IMR-90 (cell line): ENCODE measurements at regions not wholly inside any gene's neighbourhood (a gene's known extent, or its start where the extent isn't known, plus 50 kb on each side); places are given as distances from the start of the nearest gene placed in this dataset.

ENCODE experiments used
- ATAC-seq: fragments of 200-7000 bp; cut with Tn5 transposase; 2 replicates; pipeline ENCODE4 v1.9.1; 2020; ENCODE audit warnings: low read depth, mild to moderate bottlenecking, moderate library complexity
- BruUV-seq: library from RNA; stranded (reverse); fragments of 400-500 nt; replicated peaks from 2 replicates; lab custom pipeline; 2021; lab: Mats Ljungman, UMichigan
- CTCF ChIA-PET: fragments of 300-600 bp; formaldehyde crosslinking; extraction: SDS; loops from one replicate; lab custom pipeline; 2021; ENCODE audit warnings: antibody characterized with exemption; lab: Yijun Ruan, JAX
- POLR2A ChIA-PET: fragments of 300-600 bp; sonication (Branson Sonifier 250); formaldehyde crosslinking; loops from one replicate; lab custom pipeline; 2022; ENCODE audit warnings: antibody characterized with exemption; ENCODE audit not compliant: unreplicated experiment; lab: Charles Lee
- DNase-seq: peaks from one replicate; pipeline ENCODE4 v3.0.0; 2013
- H2AFZ ChIP-seq: replicated peaks from 2 replicates; pipeline ENCODE3; 2013; ENCODE audit warnings: low read length, mild to moderate bottlenecking; ENCODE audit not compliant: poor library complexity
- H2AK5ac ChIP-seq: 2 replicates; pipeline ENCODE4 v1.6.1; 2013; ENCODE audit warnings: low read depth, low read length, inconsistent platforms
- H2AK9ac ChIP-seq: replicated peaks from 2 replicates; pipeline ENCODE3; 2013; ENCODE audit warnings: mild to moderate bottlenecking, low read depth, low read length, moderate library complexity; ENCODE audit not compliant: poor library complexity
- H2BK120ac ChIP-seq: 2 replicates; pipeline ENCODE4 v1.6.1; 2013; ENCODE audit warnings: low read depth, low read length, inconsistent platforms
- H2BK15ac ChIP-seq: 3 replicates; pipeline ENCODE4 v1.6.1; 2013; ENCODE audit warnings: low read depth, low read length, inconsistent platforms
- H2BK20ac ChIP-seq: 2 replicates; pipeline ENCODE4 v1.6.1; 2013; ENCODE audit warnings: low read depth, mild to moderate bottlenecking, inconsistent platforms, low read length, moderate library complexity
- H2BK5ac ChIP-seq: 2 replicates; pipeline ENCODE4 v1.6.1; 2013; ENCODE audit warnings: mild to moderate bottlenecking, low read depth, low read length, inconsistent platforms; ENCODE audit not compliant: poor library complexity, severe bottlenecking
- H3K14ac ChIP-seq: replicated peaks from 2 replicates; pipeline ENCODE4 v1.6.1; 2013; ENCODE audit warnings: low read depth, low read length, inconsistent platforms
- H3K18ac ChIP-seq: 2 replicates; pipeline ENCODE4 v1.6.1; 2013; ENCODE audit warnings: low read depth, low read length, control low read depth
- H3K23ac ChIP-seq: 2 replicates; pipeline ENCODE4 v1.6.1; 2013; ENCODE audit warnings: low read depth, low read length, inconsistent platforms
- H3K27ac ChIP-seq: 2 replicates; pipeline ENCODE4 v1.5.1; 2013; ENCODE audit warnings: mild to moderate bottlenecking, control low read depth, low read length; ENCODE audit not compliant: insufficient read depth
- H3K27me3 ChIP-seq: 2 replicates; pipeline ENCODE4 v1.6.1; 2013; ENCODE audit warnings: low read length; ENCODE audit not compliant: control insufficient read depth, insufficient read depth
- H3K36me3 ChIP-seq: 2 replicates; pipeline ENCODE4 v1.6.1; 2013; ENCODE audit warnings: low read length, mixed read lengths; ENCODE audit not compliant: control insufficient read depth, insufficient read depth
- H3K4ac ChIP-seq: 2 replicates; pipeline ENCODE4 v1.6.1; 2013; ENCODE audit warnings: low read depth, low read length, inconsistent platforms
- H3K4me1 ChIP-seq: 2 replicates; pipeline ENCODE4 v1.6.1; 2013; ENCODE audit warnings: low read length, mixed read lengths; ENCODE audit not compliant: control insufficient read depth, insufficient read depth
- H3K4me2 ChIP-seq: 2 replicates; pipeline ENCODE4 v1.6.1; 2013; ENCODE audit warnings: low read depth, mild to moderate bottlenecking, control low read depth, low read length, moderate library complexity
- H3K4me3 ChIP-seq: 2 replicates; pipeline ENCODE4 v1.5.1; 2013; ENCODE audit warnings: low read depth, mild to moderate bottlenecking, control low read depth, low read length, moderate library complexity; ENCODE audit not compliant: insufficient read depth
- H3K56ac ChIP-seq: 2 replicates; pipeline ENCODE4 v1.6.1; 2013; ENCODE audit warnings: low read length, inconsistent platforms; ENCODE audit not compliant: insufficient read depth; ENCODE audit errors: extremely low read depth
- H3K79me1 ChIP-seq, 2 experiments: 2 replicates each; pipeline ENCODE4 v1.6.1; 2013; ENCODE audit warnings: low read length in 2 of 2, inconsistent platforms in 1 of 2, low read depth in 1 of 2
- H3K9ac ChIP-seq: 2 replicates; pipeline ENCODE4 v1.6.1; 2013; ENCODE audit warnings: low read depth, low read length, control low read depth
- H3K9me1 ChIP-seq: 2 replicates; pipeline ENCODE4 v1.6.1; 2013; ENCODE audit warnings: low read length, inconsistent platforms; ENCODE audit not compliant: insufficient read depth
- H3K9me3 ChIP-seq: 2 replicates; pipeline ENCODE4 v1.6.1; 2013; ENCODE audit warnings: low read length; ENCODE audit not compliant: control insufficient read depth, insufficient read depth
- H4K20me1 ChIP-seq: 2 replicates; pipeline ENCODE4 v1.6.1; 2013; ENCODE audit warnings: low read length, inconsistent platforms; ENCODE audit not compliant: insufficient read depth
- H4K5ac ChIP-seq: 2 replicates; pipeline ENCODE4 v1.6.1; 2013; ENCODE audit warnings: mild to moderate bottlenecking, low read depth, low read length, control low read depth
- H4K8ac ChIP-seq, 2 experiments: 2 replicates each; pipeline ENCODE4 v1.6.1; 2013; ENCODE audit warnings: low read depth in 2 of 2, low read length in 2 of 2, control low read depth in 1 of 2, inconsistent platforms in 1 of 2
- H4K91ac ChIP-seq: 2 replicates; pipeline ENCODE4 v1.6.1; 2013; ENCODE audit warnings: low read depth, low read length, inconsistent platforms; ENCODE audit not compliant: insufficient read depth
- BHLHE40 ChIP-seq: fragments of 150-350 bp; IDR thresholded peaks from 2 replicates; pipeline ENCODE4 v1.6.1; 2016; ENCODE audit warnings: mild to moderate bottlenecking, low read depth, low read length
- ELK1 ChIP-seq: fragments of 150-350 bp; IDR thresholded peaks from 2 replicates; pipeline ENCODE4 v1.6.1; 2016; ENCODE audit warnings: low read depth, mild to moderate bottlenecking, low read length, moderate library complexity, borderline replicate concordance
- MAFK ChIP-seq: IDR thresholded peaks from 2 replicates; pipeline ENCODE4 v1.6.1; 2012; ENCODE audit warnings: low read depth, low read length, improper control_type of control experiment
- WGBS, 2 experiments: methylation state at CpG; one replicate each; pipeline versions ENCODE4 v1.1.5 to v1.1.7; 2013; ENCODE audit warnings: missing lambda C conversion rate in 2 of 2; ENCODE audit not compliant: insufficient read length in 1 of 2; ENCODE audit errors: extremely low coverage in 2 of 2; 5-methylcytosine and 5-hydroxymethylcytosine counted together
- dilution Hi-C: fragments of 300-500 bp; cut with HindIII; formaldehyde crosslinking; loops from one replicate; pipeline ENCODE4 v1.14.3; 2018; ENCODE audit warnings: low sequenced_read_pairs; ENCODE audit not compliant: unreplicated experiment
- in situ Hi-C: fragments of 300-500 bp; cut with MboI; formaldehyde crosslinking; loops from 3 replicates; pipeline ENCODE4 v1.14.3; 2019; ENCODE audit warnings: low sequenced_read_pairs, inconsistent platforms, mixed read lengths
- intact Hi-C: fragments of 100-400 bp; cut with micrococcal nuclease; formaldehyde crosslinking; loops from 2 replicates; pipeline ENCODE4 v1.10.0; 2022

GRCh38 chr5:133885566-133885965 lies 82.9 kb downstream of the C5orf15 start:
- H4K8ac ChIP-seq: no peak overlapping the region
- no peak overlapping the region for H3K18ac ChIP-seq
- dilution Hi-C loops: no loop called here
- TF ChIP-seq BHLHE40 (no peak), MAFK (no peak), ELK1 (no peak)
- no peaks in the 10 kb centered on the region for H3K4me1 ChIP-seq
- no peaks in the 10 kb centered on the region for H3K9me3 ChIP-seq
- peaks cover 48% of the 10 kb centered on the region for H3K27me3 ChIP-seq
- no TSS peak for BruUV-seq
- intact Hi-C loops: no loop called here
- H2AK9ac ChIP-seq: no peak overlapping the region
- H2BK15ac ChIP-seq: no peak overlapping the region
- H4K20me1 ChIP-seq: no peaks in the 10 kb centered on the region
- H3K9me1 ChIP-seq: no peaks in the 10 kb centered on the region
- H2AFZ ChIP-seq: no peak overlapping the region
- no peak overlapping the region for H2BK5ac ChIP-seq
- no peak overlapping the region for H3K27ac ChIP-seq
- H3K36me3 ChIP-seq: no peaks in the 10 kb centered on the region
- no peak overlapping the region for H4K91ac ChIP-seq
- WGBS, 2 experiments: 100% methylated on average over 2 of the region's 6 CpGs; no CpG with 5 or more reads in 1 of the 2 experiments
- in situ Hi-C loops: no loop called here
- ChIA-PET CTCF (no interaction called here), POLR2A (no interaction called here)
- no peak overlapping the region for H3K14ac ChIP-seq
- no peak overlapping the region for H3K56ac ChIP-seq
- H3K23ac ChIP-seq: no peak overlapping the region
- H2BK20ac ChIP-seq: no peak overlapping the region
- ATAC-seq (no peak), DNase-seq (no peak)
- H3K4ac ChIP-seq: no peak overlapping the region
- H3K4me3 ChIP-seq: no peak overlapping the region
- H3K79me1 ChIP-seq: no peaks in the 10 kb centered on the region
- H2AK5ac ChIP-seq: no peak overlapping the region
- no peak overlapping the region for H2BK120ac ChIP-seq
- no peak overlapping the region for H3K4me2 ChIP-seq
- no peak overlapping the region for H4K5ac ChIP-seq
- H3K9ac ChIP-seq: no peak overlapping the region
